Osteocyte (in vitro differentiated cells): ENCODE measurements at regions not wholly inside any gene's neighbourhood (a gene's known extent, or its start where the extent isn't known, plus 50 kb on each side); places are given as distances from the start of the nearest gene placed in this dataset.

ENCODE experiments used
- DNase-seq: peaks from one replicate; pipeline ENCODE4 v3.0.0; 2021; ENCODE audit warnings: mixed read lengths; ENCODE audit not compliant: unreplicated experiment; ENCODE audit errors: extremely low spot score
- H3K27ac Mint-ChIP-seq: one replicate; pipeline ENCODE4 v1.8.0; 2021; ENCODE audit warnings: mild to moderate bottlenecking, mixed read lengths; ENCODE audit not compliant: unreplicated experiment
- H3K27me3 Mint-ChIP-seq: one replicate; pipeline ENCODE4 v1.8.0; 2021; ENCODE audit warnings: mixed read lengths; ENCODE audit not compliant: unreplicated experiment
- H3K36me3 Mint-ChIP-seq: one replicate; pipeline ENCODE4 v1.8.0; 2021; ENCODE audit warnings: mixed read lengths; ENCODE audit not compliant: unreplicated experiment
- H3K4me1 Mint-ChIP-seq: one replicate; pipeline ENCODE4 v1.8.0; 2021; ENCODE audit warnings: mixed read lengths; ENCODE audit not compliant: unreplicated experiment
- H3K4me3 Mint-ChIP-seq: one replicate; pipeline ENCODE4 v1.8.0; 2021; ENCODE audit warnings: mild to moderate bottlenecking, moderate library complexity, mixed read lengths; ENCODE audit not compliant: unreplicated experiment
- H3K9me3 Mint-ChIP-seq: one replicate; pipeline ENCODE4 v1.8.0; 2021; ENCODE audit warnings: mixed read lengths; ENCODE audit not compliant: unreplicated experiment
- CTCF ChIP-seq: fragments of 200-600 bp; sonication (generic); IDR thresholded peaks from 2 replicates; pipeline ENCODE4 v1.5.0; 2021; ENCODE audit warnings: antibody characterized with exemption, mild to moderate bottlenecking, moderate library complexity

- no peak overlapping the region for H3K27ac Mint-ChIP-seq
- no peak for DNase-seq
- H3K4me1 Mint-ChIP-seq = no peaks in the 10 kb centered on the region
- H3K27me3 Mint-ChIP-seq = no peaks in the 10 kb centered on the region
- H3K9me3 Mint-ChIP-seq = peaks cover 8% of the 10 kb centered on the region
- no peaks in the 10 kb centered on the region for H3K36me3 Mint-ChIP-seq
- no peak for TF ChIP-seq CTCF
- no peak overlapping the region for H3K4me3 Mint-ChIP-seq
These were observed 860.1 kb downstream of the TFAP2A start for GRCh38 chr6:9554806-9555205.

GRCh38 chr6:9554323-9554722, 860.6 kb downstream of the TFAP2A start:
- no peaks in the 10 kb centered on the region for H3K27me3 Mint-ChIP-seq
- no peak for DNase-seq
- peaks cover 8% of the 10 kb centered on the region for H3K9me3 Mint-ChIP-seq
- no peaks in the 10 kb centered on the region for H3K36me3 Mint-ChIP-seq
- no peak for TF ChIP-seq CTCF
- H3K27ac Mint-ChIP-seq = no peak overlapping the region
- H3K4me1 Mint-ChIP-seq = no peaks in the 10 kb centered on the region
- H3K4me3 Mint-ChIP-seq = no peak overlapping the region

GRCh38 chr6:9553002-9553401, 861.9 kb downstream of the TFAP2A start:
- Mint-ChIP-seq H3K36me3 (no peaks in the 10 kb centered on the region), H3K27me3 (no peaks in the 10 kb centered on the region), H3K27ac (no peak overlapping the region), H3K4me1 (no peaks in the 10 kb centered on the region), H3K9me3 (peaks cover 8% of the 10 kb centered on the region), H3K4me3 (no peak overlapping the region)
- no peak for TF ChIP-seq CTCF
- DNase-seq = no peak

GRCh38 chr6:9543649-9544048, 871.2 kb downstream of the TFAP2A start:
- no peak for TF ChIP-seq CTCF
- no peak overlapping the region for H3K4me3 Mint-ChIP-seq
- no peak for DNase-seq
- no peaks in the 10 kb centered on the region for H3K36me3 Mint-ChIP-seq
- H3K4me1 Mint-ChIP-seq = no peaks in the 10 kb centered on the region
- H3K27ac Mint-ChIP-seq = no peak overlapping the region
- H3K27me3 Mint-ChIP-seq = no peaks in the 10 kb centered on the region
- H3K9me3 Mint-ChIP-seq = no peaks in the 10 kb centered on the region

- H3K36me3 Mint-ChIP-seq = no peaks in the 10 kb centered on the region
- no peak for DNase-seq
- no peak overlapping the region for H3K4me3 Mint-ChIP-seq
- H3K4me1 Mint-ChIP-seq = no peaks in the 10 kb centered on the region
- TF ChIP-seq CTCF = peak; percentile 79
- H3K27me3 Mint-ChIP-seq = no peaks in the 10 kb centered on the region
- no peaks in the 10 kb centered on the region for H3K9me3 Mint-ChIP-seq
- no peak overlapping the region for H3K27ac Mint-ChIP-seq
These were observed 874.2 kb downstream of the TFAP2A start for GRCh38 chr6:9540534-9541126.
